Astrocyte of the cerebellum (primary cell): ENCODE measurements at regions not wholly inside any gene's neighbourhood (a gene's known extent, or its start where the extent isn't known, plus 50 kb on each side); places are given as distances from the start of the nearest gene placed in this dataset.

Source experiments
- DNase-seq: peaks from one replicate; pipeline ENCODE4 v3.0.0-alpha.2; 2011; ENCODE audit warnings: low read depth
- H3K4me3 ChIP-seq: 2 replicates; pipeline ENCODE4 v1.5.1; 2011; ENCODE audit warnings: mild to moderate bottlenecking, low read depth, low read length, moderate library complexity
- in situ Hi-C: cut with HindIII; loops from 2 replicates; pipeline ENCODE4 v1.10.0; 2017; ENCODE audit warnings: low sequenced_read_pairs
- TF ChIP-seq, protein P1 (sequence below): IDR thresholded peaks from 2 replicates; pipeline ENCODE4 v1.5.1; 2012; ENCODE audit warnings: low read length, low read depth, moderate library complexity, mild to moderate bottlenecking; ENCODE audit errors: missing control alignments

DNA sequence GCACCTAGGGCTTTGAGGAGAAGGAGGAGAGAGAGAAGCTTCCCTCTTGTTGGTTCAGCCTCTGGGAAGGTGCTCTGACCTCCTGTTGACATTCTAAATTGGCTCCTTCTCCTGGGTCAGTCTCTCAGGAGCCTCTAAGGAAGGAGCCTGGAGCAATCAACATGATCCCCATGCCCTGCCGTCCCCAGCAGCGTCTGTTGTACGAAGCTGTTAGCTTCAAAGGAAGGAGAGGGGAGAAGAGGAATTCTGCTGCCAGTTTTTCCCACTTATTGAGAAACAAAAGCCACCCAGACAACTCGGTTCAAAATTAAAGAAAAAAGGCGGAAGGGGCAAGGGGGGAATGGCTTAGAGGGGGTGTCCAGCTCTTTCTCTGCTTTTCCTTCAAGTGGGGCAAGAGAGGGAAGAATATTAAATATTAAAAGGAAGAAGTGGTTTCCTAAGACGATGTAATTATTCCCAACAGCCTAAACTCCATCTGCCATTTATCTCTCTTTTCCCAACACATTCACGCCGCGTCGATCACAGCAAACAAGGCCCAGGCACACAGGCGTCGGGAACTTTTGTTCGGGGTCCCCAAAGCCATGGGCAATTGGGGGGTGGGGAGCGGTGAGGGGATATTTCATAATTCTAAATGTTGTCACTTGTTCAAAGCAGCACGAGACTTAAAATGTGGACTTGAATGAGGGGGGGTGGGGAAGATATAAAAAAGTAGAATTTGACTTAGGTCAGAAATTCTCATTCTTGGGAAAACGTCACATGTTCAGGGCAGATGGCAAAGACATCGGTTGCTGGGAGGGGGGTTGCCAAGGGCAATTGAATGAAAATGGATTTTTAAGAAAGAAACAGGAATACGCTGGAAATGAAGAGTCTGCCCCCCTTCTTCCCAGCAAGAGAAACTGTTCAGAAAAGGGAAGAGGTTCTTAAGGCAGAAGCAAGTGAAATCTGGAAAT is 116.8 kb upstream of the CACNA1A start:
- TF ChIP-seq, protein P1, sequence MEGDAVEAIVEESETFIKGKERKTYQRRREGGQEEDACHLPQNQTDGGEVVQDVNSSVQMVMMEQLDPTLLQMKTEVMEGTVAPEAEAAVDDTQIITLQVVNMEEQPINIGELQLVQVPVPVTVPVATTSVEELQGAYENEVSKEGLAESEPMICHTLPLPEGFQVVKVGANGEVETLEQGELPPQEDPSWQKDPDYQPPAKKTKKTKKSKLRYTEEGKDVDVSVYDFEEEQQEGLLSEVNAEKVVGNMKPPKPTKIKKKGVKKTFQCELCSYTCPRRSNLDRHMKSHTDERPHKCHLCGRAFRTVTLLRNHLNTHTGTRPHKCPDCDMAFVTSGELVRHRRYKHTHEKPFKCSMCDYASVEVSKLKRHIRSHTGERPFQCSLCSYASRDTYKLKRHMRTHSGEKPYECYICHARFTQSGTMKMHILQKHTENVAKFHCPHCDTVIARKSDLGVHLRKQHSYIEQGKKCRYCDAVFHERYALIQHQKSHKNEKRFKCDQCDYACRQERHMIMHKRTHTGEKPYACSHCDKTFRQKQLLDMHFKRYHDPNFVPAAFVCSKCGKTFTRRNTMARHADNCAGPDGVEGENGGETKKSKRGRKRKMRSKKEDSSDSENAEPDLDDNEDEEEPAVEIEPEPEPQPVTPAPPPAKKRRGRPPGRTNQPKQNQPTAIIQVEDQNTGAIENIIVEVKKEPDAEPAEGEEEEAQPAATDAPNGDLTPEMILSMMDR: no peak
- H3K4me3 ChIP-seq: peak overlapping the region; percentile 21
- no peak for DNase-seq
- in situ Hi-C loops: no loop called here

DNA sequence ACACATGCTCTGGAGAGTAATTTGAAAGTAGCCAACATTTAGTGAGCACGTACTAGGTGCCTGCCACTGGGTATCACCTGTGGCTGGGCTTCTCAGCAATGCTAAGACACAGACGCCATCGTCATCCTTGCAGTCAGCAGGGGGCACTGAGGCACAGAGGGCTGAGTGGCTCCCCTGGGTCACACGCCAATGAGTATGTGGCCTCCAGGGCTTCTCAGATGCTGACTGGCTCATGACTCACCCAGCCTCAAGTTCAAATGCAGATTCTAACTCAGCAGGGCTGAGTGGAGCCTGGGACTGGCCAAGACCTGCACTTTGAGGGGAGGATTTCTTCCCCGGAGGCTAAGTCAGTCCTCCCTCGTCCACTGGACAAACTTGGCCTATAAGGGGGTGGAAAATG is 115.1 kb upstream of the CACNA1A start:
- TF ChIP-seq, protein P1: no peak
- in situ Hi-C loops: no loop called here

GRCh38 chr19:13619203-13619632 is 112.9 kb upstream of the CACNA1A start:
- TF ChIP-seq, protein P1: no peak
- in situ Hi-C loops: no loop called here
- H3K4me3 ChIP-seq: no peak overlapping the region
- DNase-seq: no peak

More for the DNA sequence above, 115.1 kb upstream of the CACNA1A start:
- DNase-seq: peak; percentile 75
- no peak overlapping the region for H3K4me3 ChIP-seq

DNA sequence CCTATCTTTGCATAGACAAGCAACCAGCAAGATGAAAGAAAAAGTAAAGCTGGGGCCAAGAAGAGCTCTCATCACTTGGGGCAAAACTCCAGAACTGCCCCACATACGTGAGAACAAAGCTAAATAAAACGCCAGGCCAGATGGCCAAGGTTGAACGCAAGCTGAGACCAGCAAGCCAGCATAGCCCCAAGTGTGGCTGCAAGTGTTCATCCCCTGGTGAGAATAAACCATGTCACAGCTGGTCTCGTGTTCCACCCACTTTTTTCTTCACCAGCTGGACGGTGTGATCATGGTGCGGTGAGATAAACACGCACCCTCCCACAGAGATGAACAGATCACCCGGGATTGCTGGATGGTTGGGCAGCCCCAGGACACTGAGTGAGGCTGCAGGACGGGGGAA is 109.6 kb upstream of the CACNA1A start:
- no peak overlapping the region for H3K4me3 ChIP-seq
- peak; percentile 49 for DNase-seq
- TF ChIP-seq, protein P1: no peak
- in situ Hi-C loops: no loop called here

GRCh38 chr19:13613447-13613846 is 107.2 kb upstream of the CACNA1A start:
- TF ChIP-seq, protein P1: no peak
- no peak overlapping the region for H3K4me3 ChIP-seq
- no peak for DNase-seq
- in situ Hi-C loops: no loop called here

DNA sequence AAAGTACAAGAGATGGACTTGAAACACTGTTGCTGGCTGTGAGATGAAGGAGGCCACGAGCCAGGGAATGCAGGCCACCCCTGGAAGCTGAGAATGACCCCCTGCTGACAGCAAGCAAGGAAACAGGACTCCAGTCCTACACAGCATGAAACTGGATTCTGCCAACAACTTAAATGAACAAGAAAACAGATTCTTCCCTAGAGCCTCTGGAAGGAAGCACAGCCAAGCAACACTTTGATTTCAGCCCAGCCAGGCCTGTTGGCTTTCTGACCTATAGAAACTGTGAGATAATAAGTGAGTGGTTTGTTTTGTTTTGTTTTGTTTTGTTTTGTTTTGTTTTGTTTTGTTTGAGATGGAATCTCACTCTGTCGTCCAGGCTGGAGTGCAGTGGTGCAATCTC is 105.3 kb upstream of the CACNA1A start:
- in situ Hi-C loops: no loop called here
- TF ChIP-seq, protein P1: no peak

More for the DNA sequence above, 105.3 kb upstream of the CACNA1A start:
- DNase-seq: no peak
- H3K4me3 ChIP-seq: no peak overlapping the region
